DOHH2 (cell line): ENCODE measurements at regions not wholly inside any gene's neighbourhood (a gene's known extent, or its start where the extent isn't known, plus 50 kb on each side); places are given as distances from the start of the nearest gene placed in this dataset.

Experiments
- H3F3A ChIP-seq: fragments of 200-600 bp; sonication (generic), shearing (Covaris generic); 2 replicates; pipeline ENCODE4 v1.6.0; 2016; ENCODE audit warnings: antibody characterized with exemption, mild to moderate bottlenecking; ENCODE audit not compliant: control insufficient read depth, insufficient read depth
- H3K27ac ChIP-seq: fragments of 200-600 bp; sonication (generic); 2 replicates; pipeline ENCODE4 v1.5.1; 2014; ENCODE audit warnings: low read depth, mild to moderate bottlenecking, low read length, moderate library complexity
- H3K27me3 ChIP-seq: fragments of 200-600 bp; sonication (generic); 2 replicates; pipeline ENCODE4 v1.6.1; 2014; ENCODE audit warnings: mild to moderate bottlenecking, low read length, mixed read lengths; ENCODE audit not compliant: control insufficient read depth
- H3K36me3 ChIP-seq: fragments of 200-600 bp; sonication (generic); 2 replicates; pipeline ENCODE4 v1.6.1; 2014; ENCODE audit warnings: mild to moderate bottlenecking, low read length, moderate library complexity, mixed read lengths; ENCODE audit not compliant: control insufficient read depth
- H3K4me1 ChIP-seq: fragments of 200-600 bp; sonication (generic); 2 replicates; pipeline ENCODE4 v1.6.1; 2014; ENCODE audit warnings: mild to moderate bottlenecking, low read length, mixed read lengths; ENCODE audit not compliant: control insufficient read depth
- H3K4me2 ChIP-seq: fragments of 200-600 bp; sonication (generic); 2 replicates; pipeline ENCODE4 v1.6.0; 2014; ENCODE audit warnings: mild to moderate bottlenecking, low read length, moderate library complexity
- H3K4me3 ChIP-seq: fragments of 200-600 bp; sonication (generic); 2 replicates; pipeline ENCODE4 v1.5.1; 2014; ENCODE audit warnings: mild to moderate bottlenecking, low read length, mixed read lengths
- H3K79me2 ChIP-seq: fragments of 200-600 bp; sonication (generic); 2 replicates; pipeline ENCODE4 v1.6.1; 2014; ENCODE audit warnings: mild to moderate bottlenecking, low read length, mixed read lengths; ENCODE audit not compliant: control insufficient read depth
- H3K9me2 ChIP-seq: fragments of 200-600 bp; sonication (generic); replicated peaks from 2 replicates; pipeline ENCODE4 v1.6.1; 2014; ENCODE audit warnings: mild to moderate bottlenecking, low read length, mixed read lengths; ENCODE audit not compliant: control insufficient read depth
- H3K9me3 ChIP-seq: fragments of 200-600 bp; sonication (generic); 2 replicates; pipeline ENCODE4 v1.6.1; 2014; ENCODE audit warnings: antibody characterized with exemption, low read length, mixed read lengths; ENCODE audit not compliant: control insufficient read depth, insufficient read depth
- H4K20me1 ChIP-seq: fragments of 200-600 bp; sonication (generic); 2 replicates; pipeline ENCODE4 v1.6.0; 2014; ENCODE audit warnings: low read depth, mild to moderate bottlenecking, antibody characterized with exemption, low read length, moderate library complexity; ENCODE audit not compliant: control insufficient read depth, insufficient read depth
- CTCF ChIP-seq: fragments of 200-600 bp; sonication (generic); IDR thresholded peaks from one replicate; pipeline ENCODE4 v1.5.1; 2014; ENCODE audit warnings: antibody characterized with exemption, mild to moderate bottlenecking, low read depth, low read length; ENCODE audit not compliant: poor library complexity, severe bottlenecking
- EZH2phosphoT487 ChIP-seq: fragments of 200-600 bp; sonication (generic); IDR thresholded peaks from 2 replicates; pipeline ENCODE4 v1.6.1; 2017; ENCODE audit warnings: borderline replicate concordance, mild to moderate bottlenecking, antibody characterized with exemption, low read length, moderate library complexity, mixed read lengths

DNA sequence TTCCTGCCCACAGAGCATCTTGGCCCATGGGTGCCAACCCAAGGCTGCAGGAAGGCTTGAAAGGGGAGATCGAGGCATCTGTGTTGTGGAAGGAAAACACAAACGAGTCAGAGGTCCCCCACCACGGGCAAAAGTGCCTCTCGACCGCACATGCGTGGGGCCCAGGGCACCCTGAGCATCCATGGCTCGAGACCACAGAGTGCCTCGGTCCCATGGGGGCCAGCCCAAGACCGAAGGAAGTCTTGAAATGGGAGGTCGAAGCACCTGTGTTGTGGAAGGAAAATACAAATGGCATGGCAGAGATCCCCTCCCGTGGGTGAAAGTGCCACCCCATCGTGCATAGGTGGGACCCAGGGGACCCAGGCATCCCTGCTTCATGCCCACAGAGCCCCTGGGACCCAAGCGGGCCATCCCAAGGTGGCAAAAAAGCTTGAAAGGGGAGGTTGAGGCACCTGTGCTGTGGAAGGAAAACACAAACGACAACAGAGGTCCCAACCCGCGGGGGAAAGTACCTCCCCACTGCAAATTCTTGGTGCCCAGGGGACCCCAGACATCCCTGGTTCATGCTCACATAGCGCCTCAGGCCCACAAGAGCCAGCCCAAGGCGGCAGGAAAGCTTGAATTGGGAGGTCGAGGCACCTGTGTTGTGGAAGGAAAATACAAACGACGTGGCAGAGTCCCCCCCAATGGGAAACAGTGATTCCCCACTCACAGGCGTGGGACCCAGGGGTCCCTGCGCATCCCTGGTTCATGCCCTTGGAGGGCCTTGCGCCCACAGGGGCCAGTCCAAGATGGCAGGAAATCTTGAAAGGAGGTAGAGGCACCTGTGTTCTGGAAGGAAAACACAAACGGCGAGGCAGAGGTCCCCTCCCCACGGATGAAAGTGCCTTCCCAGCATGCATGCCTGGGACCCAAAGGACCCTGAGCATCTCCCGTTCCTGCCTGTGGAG is 373.0 kb downstream of the ALG10 start:
- no peak for TF ChIP-seq CTCF
- H3K4me3 ChIP-seq = no peak overlapping the region
- H3K27me3 ChIP-seq = no peaks in the 10 kb centered on the region
- no peaks in the 10 kb centered on the region for H3K4me1 ChIP-seq
- H4K20me1 ChIP-seq = no peaks in the 10 kb centered on the region
- H3K9me2 ChIP-seq = no peaks in the 10 kb centered on the region
- no peak overlapping the region for H3K4me2 ChIP-seq
- H3K36me3 ChIP-seq = no peaks in the 10 kb centered on the region
- H3K9me3 ChIP-seq = peaks cover 53% of the 10 kb centered on the region; the same call in 1 of the 2 replicates
- no peaks in the 10 kb centered on the region for H3K79me2 ChIP-seq
- no peaks in the 10 kb centered on the region for H3F3A ChIP-seq
- no peak overlapping the region for H3K27ac ChIP-seq

- no peaks in the 10 kb centered on the region for H3K36me3 ChIP-seq
- no peak for TF ChIP-seq EZH2phosphoT487
- no peak for TF ChIP-seq CTCF
- H3K4me2 ChIP-seq = no peak overlapping the region
- H3K27ac ChIP-seq = no peak overlapping the region
- H3K9me2 ChIP-seq = no peaks in the 10 kb centered on the region
- no peaks in the 10 kb centered on the region for H4K20me1 ChIP-seq
- no peaks in the 10 kb centered on the region for H3K79me2 ChIP-seq
- no peak overlapping the region for H3K4me3 ChIP-seq
- no peaks in the 10 kb centered on the region for H3K27me3 ChIP-seq
- peaks cover 49% of the 10 kb centered on the region; the same call in 1 of the 2 replicates for H3K9me3 ChIP-seq
- H3K4me1 ChIP-seq = no peaks in the 10 kb centered on the region
- H3F3A ChIP-seq = no peaks in the 10 kb centered on the region
Measured at GRCh38 chr12:34396006-34396860, 373.9 kb downstream of the ALG10 start.

- no peaks in the 10 kb centered on the region for H3K9me2 ChIP-seq
- no peaks in the 10 kb centered on the region for H3K4me1 ChIP-seq
- H3K36me3 ChIP-seq = no peaks in the 10 kb centered on the region
- no peaks in the 10 kb centered on the region for H3K79me2 ChIP-seq
- H3K4me3 ChIP-seq = no peak overlapping the region
- H3K27ac ChIP-seq = no peak overlapping the region
- H3K27me3 ChIP-seq = no peaks in the 10 kb centered on the region
- H3K9me3 ChIP-seq = peaks cover 52% of the 10 kb centered on the region; the same call in 1 of the 2 replicates
- H3F3A ChIP-seq = no peaks in the 10 kb centered on the region
- no peaks in the 10 kb centered on the region for H4K20me1 ChIP-seq
- no peak overlapping the region for H3K4me2 ChIP-seq
- TF ChIP-seq EZH2phosphoT487 = no peak
- no peak for TF ChIP-seq CTCF
Measured at GRCh38 chr12:34396861-34397590, 374.7 kb downstream of the ALG10 start.
